ENCODE measurements at regions not wholly inside any gene's neighbourhood (a gene's known extent, or its start where the extent isn't known, plus 50 kb on each side); places are given as distances from the start of the nearest gene placed in this dataset.

DNA sequence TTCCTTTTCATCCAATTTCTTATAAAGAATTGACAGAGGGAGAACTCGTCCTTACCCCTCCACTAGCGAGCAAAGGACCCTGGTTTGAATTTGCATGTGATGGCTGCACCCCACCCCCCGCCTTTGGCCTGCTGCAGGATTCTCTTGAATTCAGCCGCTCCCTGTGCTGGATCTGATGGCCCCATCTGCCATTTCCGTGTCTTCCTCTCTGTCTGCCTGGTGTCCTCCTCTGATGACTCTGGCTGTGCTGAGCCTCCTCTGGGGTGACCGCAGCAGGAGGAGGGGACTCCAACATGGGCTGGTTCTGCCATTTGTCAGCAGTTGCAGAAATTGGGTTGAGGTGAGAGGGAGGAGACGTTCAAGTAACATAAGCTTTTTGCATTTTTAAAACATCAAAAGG is 188.8 kb downstream of the DLL1 start:
- Histone ChIP-seq H3K36me3 (ENCODE audit: insufficient read depth, low read length) (no peaks in the 10 kb centered on the region), H3K4me1 (ENCODE audit: control insufficient read depth, insufficient read depth, low read length, unreplicated experiment) (no peaks in the 10 kb centered on the region), H3K79me2 (ENCODE audit: control insufficient read depth, insufficient read depth, low read length, unreplicated experiment) (no peaks in the 10 kb centered on the region), H3K27me3 (ENCODE audit: insufficient read depth, low read length) (no peaks in the 10 kb centered on the region), H2AFZ (ENCODE audit: low read length, unreplicated experiment) (no peak overlapping the region), H3K27ac (ENCODE audit: low read depth, low read length) (no peak overlapping the region), H3K4me3 (ENCODE audit: low read depth, low read length) (no peak overlapping the region)

- H3K27ac ChIP-seq (ENCODE audit: low read depth, low read length) = no peak overlapping the region
- H3K4me3 ChIP-seq (ENCODE audit: low read depth, low read length) = no peak overlapping the region
- H3K27me3 ChIP-seq (ENCODE audit: insufficient read depth, low read length) = no peaks in the 10 kb centered on the region
- no peaks in the 10 kb centered on the region for H3K36me3 ChIP-seq (ENCODE audit: insufficient read depth, low read length)
- no peaks in the 10 kb centered on the region for H3K79me2 ChIP-seq (ENCODE audit: control insufficient read depth, insufficient read depth, low read length, unreplicated experiment)
- no peaks in the 10 kb centered on the region for H3K4me1 ChIP-seq (ENCODE audit: control insufficient read depth, insufficient read depth, low read length, unreplicated experiment)
- H2AFZ ChIP-seq (ENCODE audit: low read length, unreplicated experiment) = no peak overlapping the region
Measured at GRCh38 chr6:170101281-170102035, 189.4 kb downstream of the DLL1 start.

DNA sequence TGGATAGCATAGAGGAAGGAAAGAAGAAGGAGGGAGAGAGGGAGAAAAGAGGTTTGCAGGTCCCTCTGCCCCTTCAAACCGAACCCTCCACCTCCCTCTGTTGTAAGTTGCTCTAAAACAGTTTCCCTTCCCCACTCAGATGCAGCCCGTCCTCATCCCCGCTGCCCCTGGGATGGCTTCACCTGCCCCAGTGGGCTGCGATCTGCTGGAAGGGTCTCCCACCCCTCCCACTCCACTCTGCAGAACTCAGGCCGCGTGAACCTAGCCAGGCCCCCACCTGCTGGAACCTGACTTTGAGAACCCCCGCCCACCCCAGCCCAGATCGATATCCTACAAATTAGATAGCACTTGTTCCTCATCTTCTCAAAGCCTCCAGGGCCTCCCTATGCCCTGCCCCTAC is 190.8 kb downstream of the DLL1 start:
- no peaks in the 10 kb centered on the region for H3K36me3 ChIP-seq (ENCODE audit: insufficient read depth, low read length)
- no peak overlapping the region for H3K27ac ChIP-seq (ENCODE audit: low read depth, low read length)
- no peak overlapping the region for H2AFZ ChIP-seq (ENCODE audit: low read length, unreplicated experiment)
- no peaks in the 10 kb centered on the region for H3K79me2 ChIP-seq (ENCODE audit: control insufficient read depth, insufficient read depth, low read length, unreplicated experiment)
- H3K27me3 ChIP-seq (ENCODE audit: insufficient read depth, low read length) = no peaks in the 10 kb centered on the region
- no peak overlapping the region for H3K4me3 ChIP-seq (ENCODE audit: low read depth, low read length)
- no peaks in the 10 kb centered on the region for H3K4me1 ChIP-seq (ENCODE audit: control insufficient read depth, insufficient read depth, low read length, unreplicated experiment)

DNA sequence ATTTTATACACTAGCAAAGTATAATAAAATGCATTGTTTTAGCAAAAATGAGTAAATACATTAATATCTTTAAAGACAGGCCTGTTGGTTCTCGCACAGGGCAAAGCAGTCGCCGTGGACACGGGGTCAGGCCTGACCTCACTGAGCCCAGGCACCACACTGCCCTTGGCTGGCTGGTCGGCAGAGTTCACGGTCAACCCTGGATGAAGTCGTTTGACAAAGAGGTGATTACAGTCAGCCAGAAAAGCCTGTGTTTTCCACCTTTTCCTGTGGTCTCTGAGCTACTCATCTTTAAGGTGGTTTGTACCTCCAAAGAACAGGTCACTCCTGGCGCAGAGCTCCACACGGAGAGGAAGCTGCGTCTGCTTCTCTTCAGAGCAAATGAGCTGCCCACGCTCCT is 191.5 kb downstream of the DLL1 start:
- H3K4me1 ChIP-seq (ENCODE audit: control insufficient read depth, insufficient read depth, low read length, unreplicated experiment) = no peaks in the 10 kb centered on the region
- no peak overlapping the region for H3K27ac ChIP-seq (ENCODE audit: low read depth, low read length)
- no peaks in the 10 kb centered on the region for H3K36me3 ChIP-seq (ENCODE audit: insufficient read depth, low read length)
- H3K27me3 ChIP-seq (ENCODE audit: insufficient read depth, low read length) = no peaks in the 10 kb centered on the region
- H2AFZ ChIP-seq (ENCODE audit: low read length, unreplicated experiment) = no peak overlapping the region
- no peaks in the 10 kb centered on the region for H3K79me2 ChIP-seq (ENCODE audit: control insufficient read depth, insufficient read depth, low read length, unreplicated experiment)
- no peak overlapping the region for H3K4me3 ChIP-seq (ENCODE audit: low read depth, low read length)

GRCh38 chr6:170098428-170099170 is 192.3 kb downstream of the DLL1 start:
- Histone ChIP-seq H3K4me1 (ENCODE audit: control insufficient read depth, insufficient read depth, low read length, unreplicated experiment) (no peaks in the 10 kb centered on the region), H3K27me3 (ENCODE audit: insufficient read depth, low read length) (no peaks in the 10 kb centered on the region), H3K27ac (ENCODE audit: low read depth, low read length) (no peak overlapping the region), H3K36me3 (ENCODE audit: insufficient read depth, low read length) (no peaks in the 10 kb centered on the region), H3K4me3 (ENCODE audit: low read depth, low read length) (no peak overlapping the region), H2AFZ (ENCODE audit: low read length, unreplicated experiment) (no peak overlapping the region), H3K79me2 (ENCODE audit: control insufficient read depth, insufficient read depth, low read length, unreplicated experiment) (no peaks in the 10 kb centered on the region)

DNA sequence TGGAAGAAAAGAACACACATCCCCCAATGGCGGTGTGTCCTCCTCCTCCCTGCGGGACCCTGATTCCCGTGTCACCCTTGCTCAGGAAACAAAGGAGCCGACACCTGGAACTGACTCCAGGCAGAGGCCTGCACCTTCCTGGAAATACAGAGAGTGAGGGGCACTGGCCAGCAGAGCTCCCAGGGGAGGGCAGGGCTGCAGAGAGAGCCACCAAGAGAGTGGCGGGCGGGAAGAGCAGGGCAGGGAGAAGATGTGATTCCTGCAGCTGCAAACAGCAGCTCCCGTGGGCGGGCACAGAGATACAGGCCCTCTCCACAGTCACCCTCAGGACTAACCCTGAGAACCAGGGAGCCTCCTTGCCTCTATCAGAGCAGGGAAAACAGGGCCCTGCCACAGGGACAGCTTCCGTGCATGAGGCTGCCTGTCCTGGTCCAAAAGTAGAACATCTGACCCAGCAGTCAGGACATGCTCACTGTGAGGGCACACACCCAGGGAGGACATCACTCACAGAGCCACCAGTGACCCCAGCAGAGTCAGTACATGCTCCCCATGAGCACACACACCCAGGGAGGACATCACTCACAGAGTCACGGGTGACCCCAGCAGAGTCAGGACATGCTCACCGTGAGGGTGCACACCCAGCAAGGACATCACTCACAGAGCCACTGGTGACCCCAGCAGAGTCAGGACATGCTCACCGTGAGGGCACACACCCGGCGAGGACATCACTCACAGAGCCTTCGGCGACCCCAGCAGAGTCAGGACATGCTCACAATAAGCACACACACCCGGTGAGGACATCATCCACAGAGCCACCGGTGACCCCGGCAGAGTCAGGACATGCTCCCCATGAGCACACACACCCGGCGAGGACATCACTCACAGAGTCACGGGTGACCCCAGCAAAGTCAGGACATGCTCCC is 193.1 kb downstream of the DLL1 start:
- Histone ChIP-seq H3K79me2 (ENCODE audit: control insufficient read depth, insufficient read depth, low read length, unreplicated experiment) (no peaks in the 10 kb centered on the region), H3K27ac (ENCODE audit: low read depth, low read length) (no peak overlapping the region), H3K27me3 (ENCODE audit: insufficient read depth, low read length) (no peaks in the 10 kb centered on the region), H3K4me1 (ENCODE audit: control insufficient read depth, insufficient read depth, low read length, unreplicated experiment) (no peaks in the 10 kb centered on the region), H3K36me3 (ENCODE audit: insufficient read depth, low read length) (no peaks in the 10 kb centered on the region), H3K4me3 (ENCODE audit: low read depth, low read length) (no peak overlapping the region), H2AFZ (ENCODE audit: low read length, unreplicated experiment) (no peak overlapping the region)

GRCh38 chr6:170096803-170097504 is 193.9 kb downstream of the DLL1 start:
- no peak overlapping the region for H2AFZ ChIP-seq (ENCODE audit: low read length, unreplicated experiment)
- H3K4me3 ChIP-seq (ENCODE audit: low read depth, low read length) = no peak overlapping the region
- H3K4me1 ChIP-seq (ENCODE audit: control insufficient read depth, insufficient read depth, low read length, unreplicated experiment) = no peaks in the 10 kb centered on the region
- H3K27ac ChIP-seq (ENCODE audit: low read depth, low read length) = no peak overlapping the region
- H3K27me3 ChIP-seq (ENCODE audit: insufficient read depth, low read length) = no peaks in the 10 kb centered on the region
- no peaks in the 10 kb centered on the region for H3K36me3 ChIP-seq (ENCODE audit: insufficient read depth, low read length)
- H3K79me2 ChIP-seq (ENCODE audit: control insufficient read depth, insufficient read depth, low read length, unreplicated experiment) = no peaks in the 10 kb centered on the region

DNA sequence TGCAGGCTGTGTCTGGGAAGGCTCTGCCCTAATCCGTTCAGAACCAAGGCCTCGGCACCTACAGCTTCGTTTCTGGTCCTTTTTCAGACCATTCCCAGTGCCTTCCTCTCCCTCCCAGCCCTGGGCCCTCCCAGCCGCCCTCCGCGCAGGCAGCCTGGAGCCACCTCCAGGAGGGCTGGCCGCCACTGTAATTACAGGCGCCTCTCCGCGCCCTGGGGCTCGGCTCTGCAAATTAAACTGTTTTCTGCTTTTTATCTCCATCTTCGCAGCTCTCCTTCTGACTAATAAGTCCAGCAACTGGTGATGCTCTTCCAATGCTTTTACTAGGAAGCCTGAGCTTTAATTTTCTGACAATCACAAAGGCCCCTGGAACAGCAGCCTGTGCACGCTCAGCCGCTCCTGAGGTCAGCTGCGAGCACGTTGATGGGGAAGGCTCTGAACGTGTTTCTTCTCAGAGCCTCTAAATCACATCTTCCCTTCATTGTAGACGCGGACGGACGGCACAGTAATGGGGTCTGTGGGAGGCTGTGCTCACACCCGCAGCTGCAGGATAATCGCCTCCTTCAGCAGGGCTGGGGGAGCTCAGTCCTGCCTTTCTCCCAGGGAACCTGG is 194.6 kb downstream of the DLL1 start:
- Histone ChIP-seq H3K27me3 (ENCODE audit: insufficient read depth, low read length) (no peaks in the 10 kb centered on the region), H3K4me3 (ENCODE audit: low read depth, low read length) (no peak overlapping the region), H3K36me3 (ENCODE audit: insufficient read depth, low read length) (no peaks in the 10 kb centered on the region), H3K4me1 (ENCODE audit: control insufficient read depth, insufficient read depth, low read length, unreplicated experiment) (no peaks in the 10 kb centered on the region), H3K27ac (ENCODE audit: low read depth, low read length) (no peak overlapping the region), H2AFZ (ENCODE audit: low read length, unreplicated experiment) (no peak overlapping the region), H3K79me2 (ENCODE audit: control insufficient read depth, insufficient read depth, low read length, unreplicated experiment) (no peaks in the 10 kb centered on the region)

DNA sequence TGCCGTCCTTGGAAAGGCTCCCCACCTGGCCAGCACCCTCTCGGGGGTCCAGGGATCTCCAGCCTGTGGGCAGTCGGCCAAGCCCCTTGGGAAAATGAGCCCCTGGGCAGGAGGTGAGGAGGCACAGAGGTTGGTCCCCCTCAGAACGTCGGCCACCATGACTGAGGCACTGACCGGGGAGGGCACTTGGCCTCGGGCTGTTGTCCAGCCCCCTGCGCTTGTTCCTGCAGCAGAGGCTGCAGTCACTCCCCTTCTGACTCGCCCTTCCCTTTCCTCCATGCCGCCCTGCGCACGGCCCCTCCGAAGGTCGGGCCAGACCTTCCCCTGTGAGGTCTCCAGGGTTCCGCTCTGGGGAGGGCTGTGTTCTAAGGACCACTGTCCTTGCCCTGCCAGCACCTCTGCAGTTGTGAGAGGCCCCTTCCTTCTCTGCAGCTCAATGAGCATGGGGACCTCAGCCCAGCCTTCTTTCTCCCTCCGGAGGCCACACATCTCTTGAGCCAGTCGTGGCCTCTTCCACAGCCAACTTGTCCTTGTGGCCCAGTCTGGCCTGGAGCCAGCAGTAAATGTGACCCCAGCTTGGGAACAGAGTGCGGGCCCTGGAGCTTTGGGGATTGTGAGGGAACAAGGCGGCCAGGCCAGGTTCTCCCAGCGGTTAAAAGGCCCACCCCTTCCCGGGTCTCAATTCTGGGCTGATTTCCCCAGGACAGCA is 195.5 kb downstream of the DLL1 start:
- H3K36me3 ChIP-seq (ENCODE audit: insufficient read depth, low read length) = no peaks in the 10 kb centered on the region
- H3K27ac ChIP-seq (ENCODE audit: low read depth, low read length) = no peak overlapping the region
- no peaks in the 10 kb centered on the region for H3K4me1 ChIP-seq (ENCODE audit: control insufficient read depth, insufficient read depth, low read length, unreplicated experiment)
- H3K79me2 ChIP-seq (ENCODE audit: control insufficient read depth, insufficient read depth, low read length, unreplicated experiment) = no peaks in the 10 kb centered on the region
- no peaks in the 10 kb centered on the region for H3K27me3 ChIP-seq (ENCODE audit: insufficient read depth, low read length)
- H2AFZ ChIP-seq (ENCODE audit: low read length, unreplicated experiment) = no peak overlapping the region
- no peak overlapping the region for H3K4me3 ChIP-seq (ENCODE audit: low read depth, low read length)
